ENCODE measurements at regions not wholly inside any gene's neighbourhood (a gene's known extent, or its start where the extent isn't known, plus 50 kb on each side); places are given as distances from the start of the nearest gene placed in this dataset.

DNA sequence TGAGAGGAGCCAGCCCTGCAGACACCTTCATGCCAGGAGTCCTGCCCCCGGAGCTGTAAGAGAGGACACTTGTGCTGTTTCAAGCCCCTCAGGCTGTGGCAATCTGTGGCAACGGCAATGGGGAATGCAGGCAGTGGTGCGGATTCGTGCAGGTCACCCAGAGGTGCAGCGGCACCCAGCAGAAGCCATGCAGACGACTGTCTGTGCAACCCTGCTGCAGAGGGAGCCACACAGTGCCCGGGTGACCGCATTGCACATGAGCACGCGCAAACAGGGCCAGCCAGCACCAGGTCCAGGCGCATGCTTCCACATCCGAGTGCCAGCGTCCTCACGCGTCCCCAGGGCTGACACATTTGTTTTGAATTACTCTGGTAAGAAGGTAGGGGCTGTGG lies 84.8 kb upstream of the GPC1 start:
- TF ChIP-seq, protein P1, sequence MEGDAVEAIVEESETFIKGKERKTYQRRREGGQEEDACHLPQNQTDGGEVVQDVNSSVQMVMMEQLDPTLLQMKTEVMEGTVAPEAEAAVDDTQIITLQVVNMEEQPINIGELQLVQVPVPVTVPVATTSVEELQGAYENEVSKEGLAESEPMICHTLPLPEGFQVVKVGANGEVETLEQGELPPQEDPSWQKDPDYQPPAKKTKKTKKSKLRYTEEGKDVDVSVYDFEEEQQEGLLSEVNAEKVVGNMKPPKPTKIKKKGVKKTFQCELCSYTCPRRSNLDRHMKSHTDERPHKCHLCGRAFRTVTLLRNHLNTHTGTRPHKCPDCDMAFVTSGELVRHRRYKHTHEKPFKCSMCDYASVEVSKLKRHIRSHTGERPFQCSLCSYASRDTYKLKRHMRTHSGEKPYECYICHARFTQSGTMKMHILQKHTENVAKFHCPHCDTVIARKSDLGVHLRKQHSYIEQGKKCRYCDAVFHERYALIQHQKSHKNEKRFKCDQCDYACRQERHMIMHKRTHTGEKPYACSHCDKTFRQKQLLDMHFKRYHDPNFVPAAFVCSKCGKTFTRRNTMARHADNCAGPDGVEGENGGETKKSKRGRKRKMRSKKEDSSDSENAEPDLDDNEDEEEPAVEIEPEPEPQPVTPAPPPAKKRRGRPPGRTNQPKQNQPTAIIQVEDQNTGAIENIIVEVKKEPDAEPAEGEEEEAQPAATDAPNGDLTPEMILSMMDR (IDR thresholded peaks at IDR 0.05) = no peak
- TF ChIP-seq RFX5 (IDR thresholded peaks at IDR 0.05; ENCODE audit: low read length) (no peak), POLR2AphosphoS5 (IDR thresholded peaks at IDR 0.05; ENCODE audit: low read depth, low read length) (no peak), YY1 (IDR thresholded peaks at IDR 0.05; ENCODE audit: low read depth) (no peak), TAF1 (IDR thresholded peaks at IDR 0.05; ENCODE audit: borderline replicate concordance, low read depth, low read length) (no peak), JUND (IDR thresholded peaks at IDR 0.05) (no peak)
- TF ChIP-seq, protein P2, sequence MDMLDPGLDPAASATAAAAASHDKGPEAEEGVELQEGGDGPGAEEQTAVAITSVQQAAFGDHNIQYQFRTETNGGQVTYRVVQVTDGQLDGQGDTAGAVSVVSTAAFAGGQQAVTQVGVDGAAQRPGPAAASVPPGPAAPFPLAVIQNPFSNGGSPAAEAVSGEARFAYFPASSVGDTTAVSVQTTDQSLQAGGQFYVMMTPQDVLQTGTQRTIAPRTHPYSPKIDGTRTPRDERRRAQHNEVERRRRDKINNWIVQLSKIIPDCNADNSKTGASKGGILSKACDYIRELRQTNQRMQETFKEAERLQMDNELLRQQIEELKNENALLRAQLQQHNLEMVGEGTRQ (IDR thresholded peaks at IDR 0.05; ENCODE audit: borderline replicate concordance, low read depth, low read length) = no peak
- TF ChIP-seq, protein P3, sequence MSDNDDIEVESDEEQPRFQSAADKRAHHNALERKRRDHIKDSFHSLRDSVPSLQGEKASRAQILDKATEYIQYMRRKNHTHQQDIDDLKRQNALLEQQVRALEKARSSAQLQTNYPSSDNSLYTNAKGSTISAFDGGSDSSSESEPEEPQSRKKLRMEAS (IDR thresholded peaks at IDR 0.05; ENCODE audit: low read depth) = no peak

Data from SK-N-SH (cell line).